ENCODE measurements at regions not wholly inside any gene's neighbourhood (a gene's known extent, or its start where the extent isn't known, plus 50 kb on each side); places are given as distances from the start of the nearest gene placed in this dataset.

- DNase-seq (ENCODE audit: low read depth), result peak; percentile 18
- Histone ChIP-seq H3K4me3 (ENCODE audit: low read length) (peak overlapping the region; percentile 74), H3K9ac (ENCODE audit: low read length) (no peak overlapping the region), H3K27me3 (replicated peaks; ENCODE audit: control insufficient read depth, insufficient read depth, low read length) (peaks cover 28% of the 10 kb centered on the region), H3K36me3 (ENCODE audit: control insufficient read depth, insufficient read depth, low read length, severe bottlenecking) (no peaks in the 10 kb centered on the region), H3K9me3 (ENCODE audit: control insufficient read depth, low read length) (peaks cover 17% of the 10 kb centered on the region), H3K4me1 (ENCODE audit: control insufficient read depth, insufficient read depth, low read length) (peaks cover 9% of the 10 kb centered on the region)
Measured at GRCh38 chr9:89234205-89235067, 55.8 kb upstream of the SHC3 start.

- H3K36me3 ChIP-seq (ENCODE audit: control insufficient read depth, insufficient read depth, low read length, severe bottlenecking), result no peaks in the 10 kb centered on the region
- H3K27me3 ChIP-seq (replicated peaks; ENCODE audit: control insufficient read depth, insufficient read depth, low read length), result peaks cover 28% of the 10 kb centered on the region
- H3K9ac ChIP-seq (ENCODE audit: low read length), result no peak overlapping the region
- no peak overlapping the region for H3K4me3 ChIP-seq (ENCODE audit: low read length)
- peaks cover 9% of the 10 kb centered on the region for H3K4me1 ChIP-seq (ENCODE audit: control insufficient read depth, insufficient read depth, low read length)
- DNase-seq (ENCODE audit: low read depth), result no peak
- peaks cover 8% of the 10 kb centered on the region for H3K9me3 ChIP-seq (ENCODE audit: control insufficient read depth, low read length)
Measured at GRCh38 chr9:89236955-89237573, 58.4 kb upstream of the SHC3 start.

- peaks cover 22% of the 10 kb centered on the region for H3K27me3 ChIP-seq (replicated peaks; ENCODE audit: control insufficient read depth, insufficient read depth, low read length)
- DNase-seq (ENCODE audit: low read depth), result no peak
- H3K9ac ChIP-seq (ENCODE audit: low read length), result no peak overlapping the region
- H3K4me1 ChIP-seq (ENCODE audit: control insufficient read depth, insufficient read depth, low read length), result peaks cover 9% of the 10 kb centered on the region
- H3K36me3 ChIP-seq (ENCODE audit: control insufficient read depth, insufficient read depth, low read length, severe bottlenecking), result no peaks in the 10 kb centered on the region
- H3K4me3 ChIP-seq (ENCODE audit: low read length), result no peak overlapping the region
- peaks cover 8% of the 10 kb centered on the region for H3K9me3 ChIP-seq (ENCODE audit: control insufficient read depth, low read length)
Measured at GRCh38 chr9:89238424-89238823, 59.8 kb upstream of the SHC3 start.

GRCh38 chr9:89243296-89244061 is 64.9 kb upstream of the SHC3 start:
- Histone ChIP-seq H3K9ac (ENCODE audit: low read length) (no peak overlapping the region), H3K4me3 (ENCODE audit: low read length) (no peak overlapping the region), H3K36me3 (ENCODE audit: control insufficient read depth, insufficient read depth, low read length, severe bottlenecking) (no peaks in the 10 kb centered on the region), H3K4me1 (ENCODE audit: control insufficient read depth, insufficient read depth, low read length) (no peaks in the 10 kb centered on the region), H3K9me3 (ENCODE audit: control insufficient read depth, low read length) (peaks cover 8% of the 10 kb centered on the region), H3K27me3 (replicated peaks; ENCODE audit: control insufficient read depth, insufficient read depth, low read length) (no peaks in the 10 kb centered on the region)
- no peak for DNase-seq (ENCODE audit: low read depth)

- DNase-seq (ENCODE audit: low read depth), result no peak
- peaks cover 2% of the 10 kb centered on the region for H3K9me3 ChIP-seq (ENCODE audit: control insufficient read depth, low read length)
- H3K4me1 ChIP-seq (ENCODE audit: control insufficient read depth, insufficient read depth, low read length), result no peaks in the 10 kb centered on the region
- H3K36me3 ChIP-seq (ENCODE audit: control insufficient read depth, insufficient read depth, low read length, severe bottlenecking), result no peaks in the 10 kb centered on the region
- H3K9ac ChIP-seq (ENCODE audit: low read length), result no peak overlapping the region
- H3K4me3 ChIP-seq (ENCODE audit: low read length), result no peak overlapping the region
- peaks cover 9% of the 10 kb centered on the region for H3K27me3 ChIP-seq (replicated peaks; ENCODE audit: control insufficient read depth, insufficient read depth, low read length)
Measured at GRCh38 chr9:89246840-89247239, 64.2 kb upstream of the CKS2 start.

- no peak overlapping the region for H3K9ac ChIP-seq (ENCODE audit: low read length)
- no peak for DNase-seq (ENCODE audit: low read depth)
Measured at GRCh38 chr9:89247431-89248353, 63.3 kb upstream of the CKS2 start.

GRCh38 chr9:89249001-89249400 is 62.0 kb upstream of the CKS2 start:
- Histone ChIP-seq H3K9ac (ENCODE audit: low read length) (no peak overlapping the region), H3K4me3 (ENCODE audit: low read length) (no peak overlapping the region), H3K36me3 (ENCODE audit: control insufficient read depth, insufficient read depth, low read length, severe bottlenecking) (no peaks in the 10 kb centered on the region), H3K27me3 (replicated peaks; ENCODE audit: control insufficient read depth, insufficient read depth, low read length) (peaks cover 9% of the 10 kb centered on the region), H3K4me1 (ENCODE audit: control insufficient read depth, insufficient read depth, low read length) (no peaks in the 10 kb centered on the region), H3K9me3 (ENCODE audit: control insufficient read depth, low read length) (peaks cover 10% of the 10 kb centered on the region)
- peak; percentile 4 for DNase-seq (ENCODE audit: low read depth)

More at GRCh38 chr9:89247431-89248353, 63.3 kb upstream of the CKS2 start:
- Histone ChIP-seq H3K4me3 (ENCODE audit: low read length) (no peak overlapping the region), H3K4me1 (ENCODE audit: control insufficient read depth, insufficient read depth, low read length) (no peaks in the 10 kb centered on the region), H3K9me3 (ENCODE audit: control insufficient read depth, low read length) (peaks cover 10% of the 10 kb centered on the region), H3K27me3 (replicated peaks; ENCODE audit: control insufficient read depth, insufficient read depth, low read length) (peaks cover 9% of the 10 kb centered on the region), H3K36me3 (ENCODE audit: control insufficient read depth, insufficient read depth, low read length, severe bottlenecking) (no peaks in the 10 kb centered on the region)

- Histone ChIP-seq H3K27me3 (replicated peaks; ENCODE audit: control insufficient read depth, insufficient read depth, low read length) (peaks cover 9% of the 10 kb centered on the region), H3K4me1 (ENCODE audit: control insufficient read depth, insufficient read depth, low read length) (no peaks in the 10 kb centered on the region), H3K9me3 (ENCODE audit: control insufficient read depth, low read length) (peaks cover 10% of the 10 kb centered on the region), H3K4me3 (ENCODE audit: low read length) (no peak overlapping the region), H3K36me3 (ENCODE audit: control insufficient read depth, insufficient read depth, low read length, severe bottlenecking) (no peaks in the 10 kb centered on the region), H3K9ac (ENCODE audit: low read length) (no peak overlapping the region)
- DNase-seq (ENCODE audit: low read depth), result no peak
Measured at GRCh38 chr9:89252651-89253267, 58.2 kb upstream of the CKS2 start.

- H3K27me3 ChIP-seq (replicated peaks; ENCODE audit: control insufficient read depth, insufficient read depth, low read length), result peaks cover 9% of the 10 kb centered on the region
- H3K4me1 ChIP-seq (ENCODE audit: control insufficient read depth, insufficient read depth, low read length), result no peaks in the 10 kb centered on the region
- H3K36me3 ChIP-seq (ENCODE audit: control insufficient read depth, insufficient read depth, low read length, severe bottlenecking), result no peaks in the 10 kb centered on the region
- peaks cover 10% of the 10 kb centered on the region for H3K9me3 ChIP-seq (ENCODE audit: control insufficient read depth, low read length)
- H3K9ac ChIP-seq (ENCODE audit: low read length), result no peak overlapping the region
- no peak for DNase-seq (ENCODE audit: low read depth)
- no peak overlapping the region for H3K4me3 ChIP-seq (ENCODE audit: low read length)
Measured at GRCh38 chr9:89254058-89254772, 56.8 kb upstream of the CKS2 start.

- Histone ChIP-seq H3K9ac (ENCODE audit: low read length) (no peak overlapping the region), H3K4me1 (ENCODE audit: control insufficient read depth, insufficient read depth, low read length) (no peaks in the 10 kb centered on the region), H3K4me3 (ENCODE audit: low read length) (no peak overlapping the region), H3K9me3 (ENCODE audit: control insufficient read depth, low read length) (peaks cover 10% of the 10 kb centered on the region), H3K36me3 (ENCODE audit: control insufficient read depth, insufficient read depth, low read length, severe bottlenecking) (no peaks in the 10 kb centered on the region), H3K27me3 (replicated peaks; ENCODE audit: control insufficient read depth, insufficient read depth, low read length) (peaks cover 9% of the 10 kb centered on the region)
- DNase-seq (ENCODE audit: low read depth), result no peak
Measured at GRCh38 chr9:89254773-89255125, 56.2 kb upstream of the CKS2 start.

All from adipocyte (in vitro differentiated cells).